HFFc6 (cell line): ENCODE measurements at regions not wholly inside any gene's neighbourhood (a gene's known extent, or its start where the extent isn't known, plus 50 kb on each side); places are given as distances from the start of the nearest gene placed in this dataset.

Source experiments
- DNase-seq: peaks from one replicate; pipeline ENCODE4 v3.0.0-alpha.2; 2018
- H3K27ac Mint-ChIP-seq: 2 replicates; pipeline ENCODE4 v1.8.0; 2020; ENCODE audit warnings: mild to moderate bottlenecking, mixed read lengths
- H3K27me3 Mint-ChIP-seq: 2 replicates; pipeline ENCODE4 v1.8.0; 2021; ENCODE audit warnings: mild to moderate bottlenecking, moderate library complexity, mixed read lengths; ENCODE audit not compliant: insufficient read depth
- H3K36me3 Mint-ChIP-seq: 2 replicates; pipeline ENCODE4 v1.8.0; 2021; ENCODE audit warnings: low read depth, mixed read lengths
- H3K4me1 Mint-ChIP-seq: 2 replicates; pipeline ENCODE4 v1.8.0; 2020; ENCODE audit warnings: low read depth, mixed read lengths
- H3K4me3 Mint-ChIP-seq: 2 replicates; pipeline ENCODE4 v1.8.0; 2020; ENCODE audit warnings: mild to moderate bottlenecking, moderate library complexity, mixed read lengths
- H3K9me3 Mint-ChIP-seq: 2 replicates; pipeline ENCODE4 v1.8.0; 2020; ENCODE audit warnings: mild to moderate bottlenecking, mixed read lengths
- TF ChIP-seq, protein P1 (sequence below): fragments of 200-600 bp; sonication (generic); IDR thresholded peaks from 2 replicates; pipeline ENCODE4 v1.5.0; 2021; ENCODE audit warnings: antibody characterized with exemption, mild to moderate bottlenecking

DNA sequence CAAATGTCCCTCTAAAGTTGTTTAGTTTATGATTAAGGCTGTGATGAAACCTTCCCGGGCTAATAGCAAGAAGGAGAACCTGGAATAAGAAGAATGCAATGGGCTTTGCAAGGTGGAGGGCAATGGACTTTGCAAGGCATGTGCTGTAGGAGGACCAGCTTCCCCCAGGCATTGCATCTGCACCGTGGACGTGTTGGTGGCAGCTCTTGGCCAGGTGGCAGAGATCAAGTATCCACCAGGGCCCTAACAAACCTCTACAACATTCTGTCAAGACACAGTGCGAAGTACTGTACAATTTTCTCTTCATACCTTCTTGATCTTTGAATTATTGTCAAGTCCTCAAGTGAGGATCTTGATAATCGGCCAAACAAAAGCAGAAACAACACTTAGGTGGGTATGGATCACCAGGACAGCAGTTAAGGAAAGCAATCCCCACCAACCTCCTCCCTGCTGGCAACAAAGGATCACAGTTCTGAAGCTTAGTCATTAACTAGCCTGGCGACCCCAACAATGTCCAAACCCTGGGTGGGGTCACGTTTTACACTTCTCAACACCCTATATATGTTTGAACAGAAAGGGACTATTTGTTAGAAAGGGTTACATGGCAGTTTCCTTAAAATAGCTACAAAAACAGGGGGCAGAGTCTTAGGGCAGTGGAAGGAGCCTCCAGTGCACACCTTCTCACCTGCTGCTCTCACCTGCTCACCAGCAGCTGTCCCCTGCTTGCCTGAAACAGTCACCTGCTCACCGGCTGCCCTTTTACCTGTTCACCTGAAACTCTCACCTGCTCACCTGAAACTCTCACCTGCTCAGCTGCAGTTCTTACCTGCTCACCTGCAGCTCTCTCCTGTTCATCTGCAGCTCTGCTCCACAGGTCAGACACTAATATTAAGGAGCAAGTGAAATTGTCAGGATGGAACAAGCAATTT, 137.9 kb upstream of the LIPC start:
- Mint-ChIP-seq H3K9me3 (peaks cover 12% of the 10 kb centered on the region), H3K36me3 (no peaks in the 10 kb centered on the region), H3K4me1 (no peaks in the 10 kb centered on the region), H3K27me3 (peaks cover 37% of the 10 kb centered on the region), H3K27ac (no peak overlapping the region), H3K4me3 (no peak overlapping the region)
- no peak for DNase-seq
- TF ChIP-seq, protein P1, sequence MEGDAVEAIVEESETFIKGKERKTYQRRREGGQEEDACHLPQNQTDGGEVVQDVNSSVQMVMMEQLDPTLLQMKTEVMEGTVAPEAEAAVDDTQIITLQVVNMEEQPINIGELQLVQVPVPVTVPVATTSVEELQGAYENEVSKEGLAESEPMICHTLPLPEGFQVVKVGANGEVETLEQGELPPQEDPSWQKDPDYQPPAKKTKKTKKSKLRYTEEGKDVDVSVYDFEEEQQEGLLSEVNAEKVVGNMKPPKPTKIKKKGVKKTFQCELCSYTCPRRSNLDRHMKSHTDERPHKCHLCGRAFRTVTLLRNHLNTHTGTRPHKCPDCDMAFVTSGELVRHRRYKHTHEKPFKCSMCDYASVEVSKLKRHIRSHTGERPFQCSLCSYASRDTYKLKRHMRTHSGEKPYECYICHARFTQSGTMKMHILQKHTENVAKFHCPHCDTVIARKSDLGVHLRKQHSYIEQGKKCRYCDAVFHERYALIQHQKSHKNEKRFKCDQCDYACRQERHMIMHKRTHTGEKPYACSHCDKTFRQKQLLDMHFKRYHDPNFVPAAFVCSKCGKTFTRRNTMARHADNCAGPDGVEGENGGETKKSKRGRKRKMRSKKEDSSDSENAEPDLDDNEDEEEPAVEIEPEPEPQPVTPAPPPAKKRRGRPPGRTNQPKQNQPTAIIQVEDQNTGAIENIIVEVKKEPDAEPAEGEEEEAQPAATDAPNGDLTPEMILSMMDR: no peak

DNA sequence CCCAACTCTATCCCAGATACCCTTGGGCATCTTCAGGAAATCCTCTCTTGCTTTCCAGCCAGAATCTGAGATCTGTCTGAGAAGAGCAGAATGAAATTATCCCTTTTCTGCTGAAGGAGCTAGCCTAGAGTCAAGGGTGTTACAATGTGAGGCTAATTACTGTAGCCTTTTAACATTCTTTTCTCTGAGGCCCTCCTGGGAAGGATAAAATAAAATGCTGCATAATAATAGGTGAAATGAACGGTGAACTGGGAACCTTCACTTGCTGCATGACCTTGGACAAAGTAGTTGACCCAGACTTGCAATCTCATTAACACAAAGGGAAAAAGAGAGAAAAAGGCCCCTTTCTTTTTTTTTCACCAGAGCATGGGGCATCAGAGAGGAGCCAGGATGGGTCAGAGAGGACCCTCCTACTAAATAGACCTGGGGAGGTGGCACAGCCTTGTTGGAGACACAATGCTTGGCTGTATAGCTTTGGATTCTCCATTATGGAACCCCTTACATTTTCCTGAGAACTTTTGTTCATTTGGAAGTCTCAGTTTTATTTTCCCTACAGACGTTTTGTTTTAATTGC, 137.0 kb upstream of the LIPC start:
- no peak overlapping the region for H3K27ac Mint-ChIP-seq
- H3K27me3 Mint-ChIP-seq: peaks cover 34% of the 10 kb centered on the region
- DNase-seq: no peak
- H3K4me1 Mint-ChIP-seq: no peaks in the 10 kb centered on the region
- TF ChIP-seq, protein P1: no peak
- no peak overlapping the region for H3K4me3 Mint-ChIP-seq
- H3K36me3 Mint-ChIP-seq: no peaks in the 10 kb centered on the region
- peaks cover 12% of the 10 kb centered on the region for H3K9me3 Mint-ChIP-seq

DNA sequence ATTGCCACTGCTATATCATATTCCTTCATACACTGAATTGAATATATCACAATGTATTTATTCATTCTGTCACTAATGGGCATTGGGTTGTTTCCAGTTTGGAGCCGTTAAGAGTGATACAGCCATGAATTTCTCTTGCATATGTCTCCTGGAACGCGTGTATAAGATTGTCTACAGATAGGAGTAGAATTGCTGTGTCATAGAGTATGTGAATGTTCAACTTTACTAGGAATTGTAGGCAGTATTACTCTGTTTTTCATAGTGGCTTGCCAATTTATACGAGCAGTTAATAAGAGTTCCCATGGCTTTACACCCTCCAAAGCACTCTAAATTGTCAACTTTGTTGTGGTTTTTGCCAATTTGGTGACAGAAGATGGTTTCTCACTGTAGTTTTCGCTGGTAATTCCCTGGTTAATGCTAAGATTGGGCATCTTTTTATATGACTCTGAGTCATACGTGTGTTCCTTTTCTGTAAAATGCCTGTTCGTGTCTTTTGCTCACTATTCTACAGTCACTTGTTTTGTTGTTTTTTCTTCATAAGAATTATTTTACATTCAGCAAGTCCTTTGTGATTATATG, 136.1 kb upstream of the LIPC start:
- Mint-ChIP-seq H3K27me3 (peaks cover 34% of the 10 kb centered on the region), H3K4me1 (no peaks in the 10 kb centered on the region), H3K9me3 (peaks cover 12% of the 10 kb centered on the region), H3K4me3 (no peak overlapping the region), H3K27ac (no peak overlapping the region), H3K36me3 (no peaks in the 10 kb centered on the region)
- DNase-seq: no peak
- TF ChIP-seq, protein P1: no peak

DNA sequence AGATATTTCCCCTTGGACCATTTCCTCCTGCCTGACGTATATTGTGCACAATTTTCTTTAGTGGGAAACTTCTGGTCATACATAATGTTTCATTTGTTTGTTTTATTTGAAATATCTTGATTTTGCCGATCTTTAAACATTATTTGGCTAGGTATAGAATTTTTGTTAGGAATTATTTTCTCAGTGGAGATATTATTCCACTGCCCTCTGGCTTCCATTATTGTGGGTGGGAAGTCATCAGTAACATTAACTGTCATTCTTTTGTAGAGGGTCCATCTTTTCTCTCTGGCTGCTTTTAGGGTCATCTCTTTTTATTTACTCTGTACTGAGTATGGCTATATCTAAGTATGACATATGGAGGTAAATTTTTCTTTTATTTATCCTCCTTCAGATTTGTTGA, 135.5 kb upstream of the LIPC start:
- Mint-ChIP-seq H3K27me3 (peaks cover 38% of the 10 kb centered on the region), H3K36me3 (no peaks in the 10 kb centered on the region), H3K27ac (no peak overlapping the region)

DNA sequence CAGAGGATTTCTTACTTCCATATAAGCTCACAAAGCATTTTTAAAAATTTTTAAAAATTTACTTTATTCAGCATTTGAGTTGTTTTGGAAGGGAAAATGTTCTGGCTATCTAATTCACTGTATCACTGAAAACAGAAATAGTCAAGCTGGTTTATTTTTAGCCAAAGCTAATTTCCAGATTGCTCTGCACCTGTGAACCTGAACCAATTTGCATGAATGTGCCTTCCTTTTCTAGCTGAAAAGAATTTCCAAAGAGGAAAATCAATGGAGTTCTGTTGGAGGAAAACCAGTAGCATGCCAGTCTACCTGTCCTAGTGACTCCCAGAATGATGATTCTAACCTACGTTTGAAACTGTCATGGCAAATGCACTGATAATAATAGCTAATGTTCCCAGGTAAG, 134.2 kb upstream of the LIPC start:
- Mint-ChIP-seq H3K27ac (no peak overlapping the region), H3K4me3 (no peak overlapping the region), H3K27me3 (peaks cover 37% of the 10 kb centered on the region), H3K4me1 (no peaks in the 10 kb centered on the region), H3K36me3 (no peaks in the 10 kb centered on the region), H3K9me3 (peaks cover 12% of the 10 kb centered on the region)
- DNase-seq: no peak
- TF ChIP-seq, protein P1: no peak

More for the DNA sequence above, 135.5 kb upstream of the LIPC start:
- no peak for DNase-seq
- TF ChIP-seq, protein P1: no peak
- Mint-ChIP-seq H3K9me3 (peaks cover 12% of the 10 kb centered on the region), H3K4me1 (no peaks in the 10 kb centered on the region), H3K4me3 (no peak overlapping the region)
